Kidney (tissue), 13 donors: ENCODE measurements at regions not wholly inside any gene's neighbourhood (a gene's known extent, or its start where the extent isn't known, plus 50 kb on each side); places are given as distances from the start of the nearest gene placed in this dataset.

ENCODE experiments used
- DNase-seq, 5 donors: peaks; one replicate each; pipeline ENCODE4 v3.0.0-alpha.2; 2013 to 2020
- FAIRE-seq: peaks from 2 replicates; lab custom pipeline; 2012; peaks lifted over from hg19 to GRCh38; lab: Jason Lieb, UNC
- H3K27ac ChIP-seq, 2 donors: one replicate each; pipeline ENCODE4 v1.7.0; 2013; ENCODE audit warnings: low read depth in 2 of 2, low read length in 2 of 2, inconsistent platforms in 1 of 2
- H3K27me3 ChIP-seq: one replicate; pipeline ENCODE4 v1.7.1; 2013; ENCODE audit warnings: low read length, inconsistent platforms; ENCODE audit not compliant: control insufficient read depth, insufficient read depth
- H3K36me3 ChIP-seq, 3 donors: one replicate each; pipeline versions ENCODE4 v1.7.0 to v1.7.1; 2013; ENCODE audit warnings: low read length in 3 of 3, control low read depth in 1 of 3, inconsistent platforms in 1 of 3; ENCODE audit not compliant: insufficient read depth in 3 of 3, control insufficient read depth in 2 of 3
- H3K4me1 ChIP-seq, 3 donors: one replicate each; pipeline versions ENCODE4 v1.7.0 to v1.7.1; 2013; ENCODE audit warnings: low read length in 3 of 3, inconsistent platforms in 1 of 3, low read depth in 1 of 3; ENCODE audit not compliant: control insufficient read depth in 2 of 3, insufficient read depth in 2 of 3
- H3K4me3 ChIP-seq, 3 donors: one replicate each; pipeline versions ENCODE4 v1.7.0 to v1.8.1; 2013; ENCODE audit warnings: low read length in 3 of 3, control low read depth in 1 of 3, inconsistent platforms in 1 of 3
- H3K9ac ChIP-seq, 3 donors: one replicate each; pipeline versions ENCODE4 v1.7.0 to v1.7.1; 2013; ENCODE audit warnings: low read length in 3 of 3, control low read depth in 1 of 3, inconsistent platforms in 1 of 3
- H3K9me3 ChIP-seq, 3 donors: one replicate each; pipeline versions ENCODE4 v1.7.0 to v1.7.1; 2013; ENCODE audit warnings: low read length in 3 of 3, control low read depth in 1 of 3, inconsistent platforms in 1 of 3; ENCODE audit not compliant: control insufficient read depth in 2 of 3, insufficient read depth in 1 of 3
- CTCF ChIP-seq: IDR thresholded peaks from 3 replicates; pipeline ENCODE4 v1.5.1; 2012; ENCODE audit warnings: mild to moderate bottlenecking, moderate library complexity, borderline replicate concordance; ENCODE audit not compliant: insufficient read depth; ENCODE audit errors: extremely low read depth
- intact Hi-C: fragments of 100-400 bp; cut with DNase I; formaldehyde crosslinking; loops from one replicate; pipeline ENCODE4 v1.11.1; 2022
- donor health status: control.
- donor health status: control.
- donor health status: control.
- donor health status: control.
- donor health status: control.
- donor health status: DM: yes; HTN: yes; CAD: no.
- donor health status: Normal renal cell carcinoma (clear cell type).

- Histone ChIP-seq H3K9me3 (no peaks in the 10 kb centered on the region), H3K4me3 (no peak overlapping the region), H3K9ac (no peak overlapping the region), H3K27me3 (no peaks in the 10 kb centered on the region), H3K27ac (no peak overlapping the region), H3K4me1 (no peaks in the 10 kb centered on the region), H3K36me3 (no peaks in the 10 kb centered on the region)
- no peak for FAIRE-seq
- intact Hi-C loops, result no loop called here
- no peak for TF ChIP-seq CTCF
- DNase-seq, result no peak
These were observed 338.5 kb upstream of the THBS1 start for GRCh38 chr15:39242345-39242744.

- DNase-seq, result no peak
- Histone ChIP-seq H3K9ac (no peak overlapping the region), H3K27ac (no peak overlapping the region), H3K27me3 (no peaks in the 10 kb centered on the region), H3K36me3 (no peaks in the 10 kb centered on the region), H3K4me1 (no peaks in the 10 kb centered on the region), H3K9me3 (no peaks in the 10 kb centered on the region), H3K4me3 (no peak overlapping the region)
- intact Hi-C loops, result no loop called here
- no peak for FAIRE-seq
- no peak for TF ChIP-seq CTCF
These were observed 337.5 kb upstream of the THBS1 start for GRCh38 chr15:39243396-39243795.

- intact Hi-C loops, result no loop called here
- DNase-seq (no peak), FAIRE-seq (no peak)
- H3K4me3 ChIP-seq, result no peak overlapping the region
- H3K9ac ChIP-seq, result no peak overlapping the region
- no peaks in the 10 kb centered on the region for H3K27me3 ChIP-seq
- H3K4me1 ChIP-seq, result no peaks in the 10 kb centered on the region
- no peak for TF ChIP-seq CTCF
- H3K9me3 ChIP-seq, result no peaks in the 10 kb centered on the region
- H3K27ac ChIP-seq, result no peak overlapping the region
- H3K36me3 ChIP-seq, result no peaks in the 10 kb centered on the region
These were observed 336.1 kb upstream of the THBS1 start for GRCh38 chr15:39244776-39245175.

DNA sequence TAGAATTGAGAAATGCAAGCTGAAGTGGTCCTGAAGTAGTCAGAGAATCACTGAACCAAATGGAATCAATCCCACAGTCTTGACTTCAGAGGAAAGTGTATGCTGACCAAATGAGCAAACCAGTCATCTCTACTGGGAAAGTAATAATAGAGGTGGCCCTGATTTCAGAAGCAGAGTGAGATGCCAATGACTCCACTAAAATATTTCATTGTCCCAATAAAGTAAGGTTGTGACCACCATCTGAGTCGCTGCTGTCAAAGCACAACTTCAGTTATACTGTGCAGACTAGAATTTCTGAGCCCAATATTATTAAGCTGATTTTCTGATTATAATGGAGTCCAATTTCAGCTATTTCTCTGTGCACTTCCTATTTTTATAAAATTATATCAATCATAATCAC is 334.4 kb upstream of the THBS1 start:
- H3K36me3 ChIP-seq, result no peaks in the 10 kb centered on the region
- TF ChIP-seq CTCF, result no peak
- intact Hi-C loops, result no loop called here
- H3K4me3 ChIP-seq, result no peak overlapping the region
- H3K9me3 ChIP-seq, result no peaks in the 10 kb centered on the region
- DNase-seq, result no peak
- FAIRE-seq, result no peak
- H3K9ac ChIP-seq, result no peak overlapping the region
- no peaks in the 10 kb centered on the region for H3K4me1 ChIP-seq
- no peak overlapping the region for H3K27ac ChIP-seq
- H3K27me3 ChIP-seq, result no peaks in the 10 kb centered on the region
